NCI-H2196 (cell line): ENCODE measurements at regions not wholly inside any gene's neighbourhood (a gene's known extent, or its start where the extent isn't known, plus 50 kb on each side); places are given as distances from the start of the nearest gene placed in this dataset.

ENCODE experiments used
- DNase-seq: peaks from one replicate; lab custom pipeline; 2025; ENCODE audit not compliant: unreplicated experiment; lab: John Stamatoyannopoulos, UW

- DNase-seq: no peak
Observed at GRCh38 chr19:30757104-30757836, 385.1 kb downstream of the ZNF536 start.

GRCh38 chr19:30755581-30755980 is 383.4 kb downstream of the ZNF536 start:
- DNase-seq: no peak

GRCh38 chr19:30754162-30754561 is 382.0 kb downstream of the ZNF536 start:
- DNase-seq: no peak

GRCh38 chr19:30752876-30753275 is 380.7 kb downstream of the ZNF536 start:
- no peak for DNase-seq

- no peak for DNase-seq
Observed at GRCh38 chr19:30752201-30752600, 380.0 kb downstream of the ZNF536 start.

- no peak for DNase-seq
Observed at GRCh38 chr19:30745476-30745985, 373.3 kb downstream of the ZNF536 start.

GRCh38 chr19:30744741-30745475 is 372.7 kb downstream of the ZNF536 start:
- DNase-seq: no peak

- no peak for DNase-seq
Observed at GRCh38 chr19:30743702-30744101, 371.5 kb downstream of the ZNF536 start.

- DNase-seq: no peak
Observed at GRCh38 chr19:30743011-30743410, 370.8 kb downstream of the ZNF536 start.

- DNase-seq: no peak
Observed at GRCh38 chr19:30742406-30742938, 370.3 kb downstream of the ZNF536 start.

- DNase-seq: no peak
Observed at GRCh38 chr19:30741566-30741965, 369.4 kb downstream of the ZNF536 start.

GRCh38 chr19:30739394-30739793 is 367.2 kb downstream of the ZNF536 start:
- no peak for DNase-seq

- DNase-seq: no peak
Observed at GRCh38 chr19:30738047-30738446, 365.9 kb downstream of the ZNF536 start.

- no peak for DNase-seq
Observed at GRCh38 chr19:30734669-30735068, 362.5 kb downstream of the ZNF536 start.

GRCh38 chr19:30733826-30734550 is 361.8 kb downstream of the ZNF536 start:
- DNase-seq: no peak

GRCh38 chr19:30731591-30731990 is 359.4 kb downstream of the ZNF536 start:
- no peak for DNase-seq

- no peak for DNase-seq
Observed at GRCh38 chr19:30729451-30729850, 357.3 kb downstream of the ZNF536 start.

GRCh38 chr19:30722761-30723160 is 350.6 kb downstream of the ZNF536 start:
- no peak for DNase-seq

- DNase-seq: no peak
Observed at GRCh38 chr19:30722186-30722585, 350.0 kb downstream of the ZNF536 start.

- DNase-seq: no peak
Observed at GRCh38 chr19:30719999-30720345, 347.8 kb downstream of the ZNF536 start.

GRCh38 chr19:30719189-30719998 is 347.2 kb downstream of the ZNF536 start:
- peak; percentile 17 for DNase-seq
